HG03108 (cell line): ENCODE measurements at regions not wholly inside any gene's neighbourhood (a gene's known extent, or its start where the extent isn't known, plus 50 kb on each side); places are given as distances from the start of the nearest gene placed in this dataset.
"Not testable (repeated sequence)": the region's sequence is repeated elsewhere in the genome, so short reads cannot be mapped to it uniquely, and the experiment has no call there.

ENCODE experiments used
- ATAC-seq: cut with Tn5 transposase; IDR thresholded peaks from one replicate; pipeline ENCODE4 v1.9.1; 2021; ENCODE audit warnings: moderate library complexity; ENCODE audit not compliant: unreplicated experiment

GRCh38 chr5:128714551-128714950 is 176.5 kb upstream of the FBN2 start:
- ATAC-seq: no peak

GRCh38 chr5:128722551-128722950 is 184.5 kb upstream of the FBN2 start:
- ATAC-seq: no peak

- ATAC-seq: not testable (repeated sequence)
Measured at GRCh38 chr5:128730021-128730420, 192.0 kb upstream of the FBN2 start.

GRCh38 chr5:128735656-128736055 is 197.6 kb upstream of the FBN2 start:
- ATAC-seq: not testable (repeated sequence)

- no peak for ATAC-seq
Measured at GRCh38 chr5:128736553-128736952, 198.5 kb upstream of the FBN2 start.

- ATAC-seq: no peak
Measured at GRCh38 chr5:128749136-128749898, 211.3 kb upstream of the FBN2 start.

GRCh38 chr5:128750155-128750554 is 212.1 kb upstream of the FBN2 start:
- no peak for ATAC-seq

- no peak for ATAC-seq
Measured at GRCh38 chr5:128757196-128757959, 207.9 kb upstream of the SLC27A6 start.

GRCh38 chr5:128762661-128763306 is 202.5 kb upstream of the SLC27A6 start:
- ATAC-seq: no peak

GRCh38 chr5:128763321-128763720 is 202.0 kb upstream of the SLC27A6 start:
- ATAC-seq: no peak

GRCh38 chr5:128764601-128765310 is 200.5 kb upstream of the SLC27A6 start:
- ATAC-seq: no peak

GRCh38 chr5:128765448-128766061 is 199.7 kb upstream of the SLC27A6 start:
- no peak for ATAC-seq

- ATAC-seq: no peak
Measured at GRCh38 chr5:128766406-128766805, 198.9 kb upstream of the SLC27A6 start.

- no peak for ATAC-seq
Measured at GRCh38 chr5:128770907-128771306, 194.4 kb upstream of the SLC27A6 start.

GRCh38 chr5:128772356-128772755 is 192.9 kb upstream of the SLC27A6 start:
- ATAC-seq: no peak

- no peak for ATAC-seq
Measured at GRCh38 chr5:128773378-128773777, 191.9 kb upstream of the SLC27A6 start.

- ATAC-seq: no peak
Measured at GRCh38 chr5:128774605-128775004, 190.7 kb upstream of the SLC27A6 start.

- ATAC-seq: no peak
Measured at GRCh38 chr5:128775558-128775957, 189.7 kb upstream of the SLC27A6 start.

GRCh38 chr5:128777052-128777451 is 188.2 kb upstream of the SLC27A6 start:
- peak; percentile 90 for ATAC-seq

- no peak for ATAC-seq
Measured at GRCh38 chr5:128778474-128778873, 186.8 kb upstream of the SLC27A6 start.

- no peak for ATAC-seq
Measured at GRCh38 chr5:128782446-128782845, 182.8 kb upstream of the SLC27A6 start.
